ENCODE measurements at regions not wholly inside any gene's neighbourhood (a gene's known extent, or its start where the extent isn't known, plus 50 kb on each side); places are given as distances from the start of the nearest gene placed in this dataset.

GRCh38 chr12:87085286-87085685, 829.1 kb upstream of the MGAT4C start:
- H3K4me3 Mint-ChIP-seq = no peak overlapping the region
- no peak overlapping the region for H3K27ac Mint-ChIP-seq
- H3K27me3 Mint-ChIP-seq = no peaks in the 10 kb centered on the region
- H3K36me3 Mint-ChIP-seq = no peaks in the 10 kb centered on the region
- no peak for ATAC-seq
- no peaks in the 10 kb centered on the region for H3K9me3 Mint-ChIP-seq
- no peaks in the 10 kb centered on the region for H3K4me1 Mint-ChIP-seq

GRCh38 chr12:87082756-87083155, 826.6 kb upstream of the MGAT4C start:
- Mint-ChIP-seq H3K9me3 (no peaks in the 10 kb centered on the region), H3K4me3 (no peak overlapping the region), H3K27me3 (no peaks in the 10 kb centered on the region), H3K36me3 (no peaks in the 10 kb centered on the region), H3K4me1 (no peaks in the 10 kb centered on the region), H3K27ac (no peak overlapping the region)
- ATAC-seq = no peak

GRCh38 chr12:87074781-87075180, 818.6 kb upstream of the MGAT4C start:
- H3K9me3 Mint-ChIP-seq = peaks cover 12% of the 10 kb centered on the region
- H3K36me3 Mint-ChIP-seq = no peaks in the 10 kb centered on the region
- no peak for ATAC-seq
- H3K27me3 Mint-ChIP-seq = no peaks in the 10 kb centered on the region
- H3K27ac Mint-ChIP-seq = no peak overlapping the region
- H3K4me1 Mint-ChIP-seq = no peaks in the 10 kb centered on the region
- no peak overlapping the region for H3K4me3 Mint-ChIP-seq

GRCh38 chr12:87066326-87066725, 810.1 kb upstream of the MGAT4C start:
- Mint-ChIP-seq H3K27ac (no peak overlapping the region), H3K9me3 (peaks cover 3% of the 10 kb centered on the region), H3K4me3 (no peak overlapping the region), H3K36me3 (no peaks in the 10 kb centered on the region), H3K27me3 (no peaks in the 10 kb centered on the region), H3K4me1 (no peaks in the 10 kb centered on the region)
- no peak for ATAC-seq

GRCh38 chr12:87059231-87059630, 803.0 kb upstream of the MGAT4C start:
- no peak for ATAC-seq
- Mint-ChIP-seq H3K9me3 (peaks cover 2% of the 10 kb centered on the region), H3K27ac (no peak overlapping the region), H3K4me3 (no peak overlapping the region), H3K27me3 (no peaks in the 10 kb centered on the region), H3K36me3 (no peaks in the 10 kb centered on the region), H3K4me1 (no peaks in the 10 kb centered on the region)

- ATAC-seq = no peak
- Mint-ChIP-seq H3K4me3 (no peak overlapping the region), H3K36me3 (no peaks in the 10 kb centered on the region), H3K4me1 (no peaks in the 10 kb centered on the region), H3K9me3 (no peaks in the 10 kb centered on the region), H3K27me3 (no peaks in the 10 kb centered on the region), H3K27ac (no peak overlapping the region)
These were observed 798.0 kb upstream of the MGAT4C start for GRCh38 chr12:87054226-87054625.

GRCh38 chr12:87051621-87052020, 795.4 kb upstream of the MGAT4C start:
- no peaks in the 10 kb centered on the region for H3K27me3 Mint-ChIP-seq
- no peaks in the 10 kb centered on the region for H3K36me3 Mint-ChIP-seq
- no peak overlapping the region for H3K27ac Mint-ChIP-seq
- no peaks in the 10 kb centered on the region for H3K4me1 Mint-ChIP-seq
- H3K4me3 Mint-ChIP-seq = no peak overlapping the region
- no peak for ATAC-seq
- H3K9me3 Mint-ChIP-seq = no peaks in the 10 kb centered on the region

GRCh38 chr12:87047691-87048090, 791.5 kb upstream of the MGAT4C start:
- H3K36me3 Mint-ChIP-seq = no peaks in the 10 kb centered on the region
- H3K4me3 Mint-ChIP-seq = no peak overlapping the region
- ATAC-seq = no peak
- no peaks in the 10 kb centered on the region for H3K27me3 Mint-ChIP-seq
- H3K4me1 Mint-ChIP-seq = no peaks in the 10 kb centered on the region
- H3K27ac Mint-ChIP-seq = no peak overlapping the region
- H3K9me3 Mint-ChIP-seq = no peaks in the 10 kb centered on the region

- H3K27ac Mint-ChIP-seq = no peak overlapping the region
- no peaks in the 10 kb centered on the region for H3K9me3 Mint-ChIP-seq
- H3K36me3 Mint-ChIP-seq = no peaks in the 10 kb centered on the region
- H3K4me3 Mint-ChIP-seq = no peak overlapping the region
- H3K27me3 Mint-ChIP-seq = no peaks in the 10 kb centered on the region
- no peak for ATAC-seq
- H3K4me1 Mint-ChIP-seq = no peaks in the 10 kb centered on the region
These were observed 783.3 kb upstream of the MGAT4C start for GRCh38 chr12:87039536-87039935.

- no peak for ATAC-seq
- Mint-ChIP-seq H3K4me3 (no peak overlapping the region), H3K27ac (no peak overlapping the region), H3K27me3 (no peaks in the 10 kb centered on the region), H3K4me1 (no peaks in the 10 kb centered on the region), H3K9me3 (no peaks in the 10 kb centered on the region), H3K36me3 (no peaks in the 10 kb centered on the region)
These were observed 781.9 kb upstream of the MGAT4C start for GRCh38 chr12:87038098-87038497.

- Mint-ChIP-seq H3K9me3 (no peaks in the 10 kb centered on the region), H3K27me3 (no peaks in the 10 kb centered on the region), H3K4me3 (no peak overlapping the region), H3K4me1 (no peaks in the 10 kb centered on the region), H3K36me3 (no peaks in the 10 kb centered on the region), H3K27ac (no peak overlapping the region)
- ATAC-seq = no peak
These were observed 769.8 kb upstream of the MGAT4C start for GRCh38 chr12:87025976-87026375.

- H3K36me3 Mint-ChIP-seq = no peaks in the 10 kb centered on the region
- no peak overlapping the region for H3K27ac Mint-ChIP-seq
- H3K9me3 Mint-ChIP-seq = peaks cover 7% of the 10 kb centered on the region
- H3K4me3 Mint-ChIP-seq = no peak overlapping the region
- ATAC-seq = no peak
- H3K27me3 Mint-ChIP-seq = no peaks in the 10 kb centered on the region
- H3K4me1 Mint-ChIP-seq = no peaks in the 10 kb centered on the region
These were observed 765.2 kb upstream of the MGAT4C start for GRCh38 chr12:87021400-87021799.

- Mint-ChIP-seq H3K27me3 (no peaks in the 10 kb centered on the region), H3K9me3 (peaks cover 9% of the 10 kb centered on the region), H3K4me3 (no peak overlapping the region), H3K36me3 (no peaks in the 10 kb centered on the region), H3K4me1 (no peaks in the 10 kb centered on the region), H3K27ac (no peak overlapping the region)
- no peak for ATAC-seq
These were observed 763.9 kb upstream of the MGAT4C start for GRCh38 chr12:87020071-87020470.

- no peak for ATAC-seq
- Mint-ChIP-seq H3K9me3 (peaks cover 9% of the 10 kb centered on the region), H3K4me3 (no peak overlapping the region)
These were observed 759.2 kb upstream of the MGAT4C start for GRCh38 chr12:87015352-87015751.

GRCh38 chr12:87008785-87009384, 752.7 kb upstream of the MGAT4C start:
- no peak for ATAC-seq
- Mint-ChIP-seq H3K27me3 (no peaks in the 10 kb centered on the region), H3K4me3 (no peak overlapping the region), H3K36me3 (no peaks in the 10 kb centered on the region), H3K4me1 (no peaks in the 10 kb centered on the region), H3K27ac (no peak overlapping the region), H3K9me3 (peaks cover 1% of the 10 kb centered on the region)

More at GRCh38 chr12:87015352-87015751, 759.2 kb upstream of the MGAT4C start:
- H3K4me1 Mint-ChIP-seq = no peaks in the 10 kb centered on the region
- no peaks in the 10 kb centered on the region for H3K27me3 Mint-ChIP-seq
- H3K27ac Mint-ChIP-seq = no peak overlapping the region
- H3K36me3 Mint-ChIP-seq = no peaks in the 10 kb centered on the region

GRCh38 chr12:87001102-87001501, 744.9 kb upstream of the MGAT4C start:
- Mint-ChIP-seq H3K4me3 (no peak overlapping the region), H3K4me1 (no peaks in the 10 kb centered on the region), H3K36me3 (no peaks in the 10 kb centered on the region), H3K27me3 (no peaks in the 10 kb centered on the region), H3K9me3 (peaks cover 13% of the 10 kb centered on the region), H3K27ac (no peak overlapping the region)
- no peak for ATAC-seq

GRCh38 chr12:86985298-86985697, 729.1 kb upstream of the MGAT4C start:
- H3K4me1 Mint-ChIP-seq = no peaks in the 10 kb centered on the region
- no peaks in the 10 kb centered on the region for H3K36me3 Mint-ChIP-seq
- no peak overlapping the region for H3K4me3 Mint-ChIP-seq
- H3K9me3 Mint-ChIP-seq = no peaks in the 10 kb centered on the region
- no peaks in the 10 kb centered on the region for H3K27me3 Mint-ChIP-seq
- no peak overlapping the region for H3K27ac Mint-ChIP-seq
- ATAC-seq = no peak
